ENCODE measurements at regions not wholly inside any gene's neighbourhood (a gene's known extent, or its start where the extent isn't known, plus 50 kb on each side); places are given as distances from the start of the nearest gene placed in this dataset.

DNA sequence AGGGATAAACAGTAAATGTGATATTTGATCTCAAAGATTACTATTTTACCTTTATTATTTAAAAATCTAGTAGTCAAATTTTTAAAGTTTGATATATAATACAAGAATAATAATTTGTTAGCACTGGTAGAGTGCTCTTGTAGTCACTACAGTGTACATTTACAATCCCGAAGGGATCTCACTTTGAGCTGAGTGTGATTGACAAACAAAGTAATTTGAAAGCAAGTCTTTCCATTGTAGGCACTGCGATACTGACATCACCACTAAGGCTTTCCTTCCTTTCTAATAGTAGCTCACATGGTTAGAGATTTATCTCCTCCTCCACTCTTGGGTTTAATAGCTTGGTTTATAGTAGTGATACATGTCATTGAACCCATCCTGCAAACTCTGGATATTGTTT lies 280.6 kb downstream of the PARM1 start:
- TF ChIP-seq, protein P1, sequence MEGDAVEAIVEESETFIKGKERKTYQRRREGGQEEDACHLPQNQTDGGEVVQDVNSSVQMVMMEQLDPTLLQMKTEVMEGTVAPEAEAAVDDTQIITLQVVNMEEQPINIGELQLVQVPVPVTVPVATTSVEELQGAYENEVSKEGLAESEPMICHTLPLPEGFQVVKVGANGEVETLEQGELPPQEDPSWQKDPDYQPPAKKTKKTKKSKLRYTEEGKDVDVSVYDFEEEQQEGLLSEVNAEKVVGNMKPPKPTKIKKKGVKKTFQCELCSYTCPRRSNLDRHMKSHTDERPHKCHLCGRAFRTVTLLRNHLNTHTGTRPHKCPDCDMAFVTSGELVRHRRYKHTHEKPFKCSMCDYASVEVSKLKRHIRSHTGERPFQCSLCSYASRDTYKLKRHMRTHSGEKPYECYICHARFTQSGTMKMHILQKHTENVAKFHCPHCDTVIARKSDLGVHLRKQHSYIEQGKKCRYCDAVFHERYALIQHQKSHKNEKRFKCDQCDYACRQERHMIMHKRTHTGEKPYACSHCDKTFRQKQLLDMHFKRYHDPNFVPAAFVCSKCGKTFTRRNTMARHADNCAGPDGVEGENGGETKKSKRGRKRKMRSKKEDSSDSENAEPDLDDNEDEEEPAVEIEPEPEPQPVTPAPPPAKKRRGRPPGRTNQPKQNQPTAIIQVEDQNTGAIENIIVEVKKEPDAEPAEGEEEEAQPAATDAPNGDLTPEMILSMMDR (IDR thresholded peaks at IDR 0.05) = no peak
- TF ChIP-seq POLR2A (IDR thresholded peaks at IDR 0.05) = no peak

All from right lobe of liver (tissue), 4 donors.